Brain microvascular endothelial cell (primary cell): ENCODE measurements at regions not wholly inside any gene's neighbourhood (a gene's known extent, or its start where the extent isn't known, plus 50 kb on each side); places are given as distances from the start of the nearest gene placed in this dataset.

Experiments used
- DNase-seq: peaks from one replicate; pipeline ENCODE4 v3.0.0-alpha.2; 2020
- H3K27ac ChIP-seq: fragments of 250-450 bp; sonication (Bioruptor Pico); 2 replicates; pipeline ENCODE4 v1.5.1; 2020; ENCODE audit warnings: mild to moderate bottlenecking, moderate library complexity
- H3K27me3 ChIP-seq: fragments of 250-450 bp; sonication (Bioruptor Pico); replicated peaks from 2 replicates; pipeline ENCODE4 v1.5.1; 2020; ENCODE audit warnings: mild to moderate bottlenecking
- H3K36me3 ChIP-seq: fragments of 250-450 bp; sonication (Bioruptor Pico); replicated peaks from 2 replicates; pipeline ENCODE4 v1.5.1; 2020; ENCODE audit warnings: mild to moderate bottlenecking
- H3K4me3 ChIP-seq: 2 replicates; pipeline ENCODE4 v1.5.1; 2011; ENCODE audit warnings: low read depth, mild to moderate bottlenecking, control low read depth, low read length, moderate library complexity
- in situ Hi-C: cut with HindIII; loops from 2 replicates; pipeline ENCODE4 v1.10.0; 2017; ENCODE audit warnings: low sequenced_read_pairs, low pct_ligation_motif_present
- TF ChIP-seq, protein P1 (sequence below): IDR thresholded peaks from 2 replicates; pipeline ENCODE4 v1.5.1; 2011; ENCODE audit warnings: low read depth, mild to moderate bottlenecking, moderate library complexity, low read length, control low read depth, inconsistent platforms; ENCODE audit errors: missing control alignments

DNA sequence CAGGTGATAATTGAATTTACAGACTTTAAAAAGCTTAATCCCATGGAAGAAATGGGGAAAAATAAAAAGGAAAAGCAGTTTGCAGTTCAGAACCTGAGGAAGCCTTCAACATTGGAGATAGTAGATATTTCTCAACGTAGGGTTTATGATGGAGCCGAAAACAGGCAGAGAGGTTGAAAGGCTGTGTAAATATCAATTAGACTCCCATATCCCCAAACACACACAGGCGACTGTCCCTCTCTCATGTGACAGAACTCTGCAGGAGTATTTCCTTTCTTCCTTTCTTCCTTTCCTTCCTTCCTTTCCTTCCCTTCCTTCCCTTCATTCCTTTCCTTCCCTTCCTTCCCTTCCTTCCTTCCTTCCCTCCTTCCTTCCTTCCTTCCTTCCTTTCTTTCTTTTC lies 406.5 kb downstream of the LPIN1 start:
- no peak overlapping the region for H3K4me3 ChIP-seq
- H3K36me3 ChIP-seq, result no peaks in the 10 kb centered on the region
- in situ Hi-C loops, result no loop called here
- no peak for DNase-seq
- no peak overlapping the region for H3K27ac ChIP-seq
- H3K27me3 ChIP-seq, result no peaks in the 10 kb centered on the region
- TF ChIP-seq, protein P1, sequence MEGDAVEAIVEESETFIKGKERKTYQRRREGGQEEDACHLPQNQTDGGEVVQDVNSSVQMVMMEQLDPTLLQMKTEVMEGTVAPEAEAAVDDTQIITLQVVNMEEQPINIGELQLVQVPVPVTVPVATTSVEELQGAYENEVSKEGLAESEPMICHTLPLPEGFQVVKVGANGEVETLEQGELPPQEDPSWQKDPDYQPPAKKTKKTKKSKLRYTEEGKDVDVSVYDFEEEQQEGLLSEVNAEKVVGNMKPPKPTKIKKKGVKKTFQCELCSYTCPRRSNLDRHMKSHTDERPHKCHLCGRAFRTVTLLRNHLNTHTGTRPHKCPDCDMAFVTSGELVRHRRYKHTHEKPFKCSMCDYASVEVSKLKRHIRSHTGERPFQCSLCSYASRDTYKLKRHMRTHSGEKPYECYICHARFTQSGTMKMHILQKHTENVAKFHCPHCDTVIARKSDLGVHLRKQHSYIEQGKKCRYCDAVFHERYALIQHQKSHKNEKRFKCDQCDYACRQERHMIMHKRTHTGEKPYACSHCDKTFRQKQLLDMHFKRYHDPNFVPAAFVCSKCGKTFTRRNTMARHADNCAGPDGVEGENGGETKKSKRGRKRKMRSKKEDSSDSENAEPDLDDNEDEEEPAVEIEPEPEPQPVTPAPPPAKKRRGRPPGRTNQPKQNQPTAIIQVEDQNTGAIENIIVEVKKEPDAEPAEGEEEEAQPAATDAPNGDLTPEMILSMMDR, result no peak

GRCh38 chr2:12155303-12156051 lies 409.0 kb downstream of the LPIN1 start:
- no peak overlapping the region for H3K4me3 ChIP-seq
- peak; percentile 72 for DNase-seq
- in situ Hi-C loops, result no loop called here
- H3K27me3 ChIP-seq, result no peaks in the 10 kb centered on the region
- TF ChIP-seq, protein P1, result no peak
- H3K36me3 ChIP-seq, result no peaks in the 10 kb centered on the region
- H3K27ac ChIP-seq, result peak overlapping the region; percentile 17

DNA sequence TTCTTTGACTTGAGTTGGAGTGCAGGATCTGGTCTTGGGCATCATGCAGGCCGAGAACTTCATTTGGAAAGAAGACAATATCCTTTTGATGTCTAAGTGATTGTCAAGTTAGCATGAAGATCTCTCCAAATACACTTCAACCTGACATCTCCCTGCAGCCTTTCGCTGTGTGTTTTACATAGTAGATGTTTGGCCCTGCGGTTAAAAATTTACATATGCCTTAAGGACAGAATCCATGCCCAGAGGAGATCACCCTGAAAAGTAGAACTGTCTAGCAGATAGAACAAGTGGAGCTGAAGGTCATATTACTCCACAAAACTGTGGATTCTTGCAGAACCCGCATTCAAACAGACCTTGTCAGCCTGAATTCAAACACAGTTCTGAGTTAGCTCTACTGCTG lies 409.9 kb downstream of the LPIN1 start:
- TF ChIP-seq, protein P1, result no peak
- no peak overlapping the region for H3K27ac ChIP-seq
- in situ Hi-C loops, result no loop called here
- H3K27me3 ChIP-seq, result no peaks in the 10 kb centered on the region
- no peak for DNase-seq
- H3K36me3 ChIP-seq, result no peaks in the 10 kb centered on the region
- H3K4me3 ChIP-seq, result no peak overlapping the region

DNA sequence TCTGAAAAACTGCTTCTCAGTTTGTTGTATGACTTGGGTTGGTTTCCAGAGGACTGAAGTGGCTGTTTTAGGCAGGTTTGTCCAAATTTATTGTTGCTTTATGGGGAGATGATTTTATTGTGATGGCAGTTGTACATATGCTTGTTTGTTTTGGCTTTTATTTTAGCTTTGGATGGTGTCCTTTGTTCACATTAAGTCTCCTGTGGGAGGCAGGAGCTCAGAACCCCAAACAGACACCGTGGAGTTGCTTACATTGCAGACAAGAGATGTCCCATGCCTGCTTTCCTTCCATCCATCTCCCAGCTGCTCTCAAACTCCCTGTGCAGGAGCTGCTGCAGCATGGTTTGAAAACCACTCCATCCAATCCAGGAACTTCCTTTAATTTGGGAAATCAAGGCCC lies 414.7 kb downstream of the LPIN1 start:
- TF ChIP-seq, protein P1, result no peak

GRCh38 chr2:12162269-12163247 lies 416.1 kb downstream of the LPIN1 start:
- no peaks in the 10 kb centered on the region for H3K27me3 ChIP-seq
- no peak for DNase-seq
- TF ChIP-seq, protein P1, result no peak
- in situ Hi-C loops, result no loop called here
- no peak overlapping the region for H3K27ac ChIP-seq
- no peak overlapping the region for H3K4me3 ChIP-seq
- H3K36me3 ChIP-seq, result no peaks in the 10 kb centered on the region

More for the DNA sequence above, 414.7 kb downstream of the LPIN1 start:
- no peak for DNase-seq
- in situ Hi-C loops, result no loop called here
- Histone ChIP-seq H3K4me3 (no peak overlapping the region), H3K27me3 (no peaks in the 10 kb centered on the region), H3K27ac (no peak overlapping the region), H3K36me3 (no peaks in the 10 kb centered on the region)
